Frontal cortex (tissue), 4 donors: ENCODE measurements at regions not wholly inside any gene's neighbourhood (a gene's known extent, or its start where the extent isn't known, plus 50 kb on each side); places are given as distances from the start of the nearest gene placed in this dataset. TPM values are rescaled to one million over a fixed set of nuclear protein-coding genes. Genes with fewer than 3 reads are reported as not detected.

Experiments
- DNase-seq, 2 donors: peaks; one replicate each; pipeline ENCODE4 v3.0.0; 2012; ENCODE audit warnings: low spot score in 2 of 2
- FAIRE-seq: peaks from 2 replicates; lab custom pipeline; 2012; peaks lifted over from hg19 to GRCh38; lab: Jason Lieb, UNC
- small RNA-seq: library from RNA; depleted of rRNA; stranded (forward); fragments of <200 nt; gene quantifications from one replicate; pipeline ENCODE3, GENCODE V24; 2014
- donor health status: control.
- donor health status: control.
- donor health status: control.

- no peak for FAIRE-seq
- DNase-seq = no peak
Observed at GRCh38 chr2:185687967-185688366, 50.6 kb upstream of the FSIP2 start.

Small RNAs in the stretch of these regions (small RNA-seq; reads per million reads assigned to genes)
- gene RF00096 = not detected
